ENCODE measurements at regions not wholly inside any gene's neighbourhood (a gene's known extent, or its start where the extent isn't known, plus 50 kb on each side); places are given as distances from the start of the nearest gene placed in this dataset.
"Not testable (repeated sequence)": the region's sequence is repeated elsewhere in the genome, so short reads cannot be mapped to it uniquely, and the experiment has no call there.

DNA sequence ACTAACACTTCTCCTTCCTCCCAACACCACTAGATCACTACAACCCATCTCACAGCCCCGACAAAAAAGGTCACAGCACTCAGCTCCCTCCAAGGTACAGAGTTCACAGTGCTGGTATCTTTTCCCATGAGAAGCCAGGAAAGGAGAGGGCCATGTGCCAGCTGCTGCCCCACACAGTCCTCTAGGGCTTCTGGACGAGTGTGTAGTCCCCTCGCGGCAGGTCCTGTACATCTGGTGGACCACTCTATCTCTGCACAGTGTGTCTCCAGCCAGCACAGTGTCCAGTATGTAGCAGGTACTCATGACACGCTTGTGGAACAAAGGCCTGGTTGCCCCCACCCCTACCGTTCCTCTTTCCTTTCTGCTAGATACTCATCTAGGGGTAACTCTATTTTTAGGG lies 134.4 kb upstream of the FOXN3 start:
- Mint-ChIP-seq H3K27ac (no peak overlapping the region), H3K27me3 (no peaks in the 10 kb centered on the region), H3K9me3 (no peaks in the 10 kb centered on the region), H3K36me3 (ENCODE audit: low read depth) (peaks cover 19% of the 10 kb centered on the region), H3K4me1 (peaks cover 19% of the 10 kb centered on the region), H3K4me3 (no peak overlapping the region)
- ChIA-PET POLR2A (no interaction called here), CTCF (interaction anchor here (1.2 kb wide), 1 partner anchor 216 kb away, joined by 3 read pairs; no protein-coding TSS in a partner anchor)
- DNase-seq = no peak

DNA sequence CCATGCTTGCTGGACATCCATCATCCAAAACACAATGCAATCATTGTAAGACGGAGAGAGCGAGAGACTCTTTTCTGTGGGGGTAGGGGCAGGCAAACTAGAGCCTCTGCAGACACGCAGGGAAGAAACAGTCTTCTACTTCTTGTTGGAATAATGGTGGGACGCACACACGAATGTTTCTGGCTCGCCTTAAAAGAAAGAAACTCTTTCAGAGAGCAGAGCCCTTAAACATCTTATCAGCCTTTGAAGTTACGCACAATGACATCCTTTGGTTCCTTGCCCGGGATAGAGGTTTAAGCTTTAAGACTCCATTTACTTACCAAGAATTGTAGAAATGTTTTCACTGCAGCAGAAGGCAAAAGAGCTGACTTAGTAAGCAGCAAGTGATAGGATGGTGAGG lies 133.8 kb upstream of the FOXN3 start:
- no peak for DNase-seq
- no peak overlapping the region for H3K4me3 Mint-ChIP-seq
- CTCF ChIA-PET = interaction anchor here (1.2 kb wide), 1 partner anchor 217 kb away, joined by 3 read pairs; no protein-coding TSS in a partner anchor
- POLR2A ChIA-PET = no interaction called here
- peaks cover 17% of the 10 kb centered on the region for H3K36me3 Mint-ChIP-seq (ENCODE audit: low read depth)
- no peaks in the 10 kb centered on the region for H3K27me3 Mint-ChIP-seq
- H3K27ac Mint-ChIP-seq = no peak overlapping the region
- no peaks in the 10 kb centered on the region for H3K9me3 Mint-ChIP-seq
- H3K4me1 Mint-ChIP-seq = peaks cover 19% of the 10 kb centered on the region

DNA sequence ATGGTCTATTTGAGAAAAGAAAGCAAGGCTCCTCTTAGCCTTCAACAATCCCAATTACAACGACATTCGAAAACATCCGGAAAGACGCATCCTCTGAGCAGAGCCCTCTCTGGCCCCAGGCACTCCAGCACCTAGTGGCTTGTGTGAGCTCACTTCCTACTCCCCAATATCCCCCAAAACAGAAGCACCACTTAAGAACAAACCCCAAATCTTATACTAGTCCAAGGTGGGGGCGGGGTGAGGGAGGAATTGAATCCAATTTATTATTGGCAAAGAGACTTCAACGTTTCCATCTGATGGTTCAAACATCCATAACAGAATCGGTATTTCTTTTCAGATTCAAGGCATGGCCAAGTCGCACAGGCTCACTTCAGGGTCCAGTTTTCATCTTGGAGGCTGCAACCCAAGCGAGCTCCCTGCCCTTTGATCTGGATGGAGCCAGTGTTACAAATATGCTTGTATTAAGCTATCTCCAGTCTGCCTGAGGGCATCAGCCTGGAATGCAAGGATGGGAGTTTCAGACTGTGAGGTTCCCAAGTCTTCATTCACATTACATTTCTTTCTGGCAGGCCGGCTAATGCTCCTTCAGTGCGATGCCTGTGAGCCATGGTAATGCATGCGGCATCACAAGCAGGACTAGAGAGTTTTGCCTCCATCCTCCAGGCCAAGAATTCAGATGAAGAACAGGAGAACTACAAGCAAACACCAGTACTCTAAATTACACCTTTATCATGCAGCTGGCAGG lies 132.5 kb upstream of the FOXN3 start:
- DNase-seq = no peak
- Mint-ChIP-seq H3K27me3 (no peaks in the 10 kb centered on the region), H3K9me3 (no peaks in the 10 kb centered on the region), H3K4me3 (no peak overlapping the region), H3K4me1 (peaks cover 16% of the 10 kb centered on the region), H3K27ac (no peak overlapping the region), H3K36me3 (ENCODE audit: low read depth) (peaks cover 18% of the 10 kb centered on the region)
- ChIA-PET POLR2A (no interaction called here), CTCF (no interaction called here)

DNA sequence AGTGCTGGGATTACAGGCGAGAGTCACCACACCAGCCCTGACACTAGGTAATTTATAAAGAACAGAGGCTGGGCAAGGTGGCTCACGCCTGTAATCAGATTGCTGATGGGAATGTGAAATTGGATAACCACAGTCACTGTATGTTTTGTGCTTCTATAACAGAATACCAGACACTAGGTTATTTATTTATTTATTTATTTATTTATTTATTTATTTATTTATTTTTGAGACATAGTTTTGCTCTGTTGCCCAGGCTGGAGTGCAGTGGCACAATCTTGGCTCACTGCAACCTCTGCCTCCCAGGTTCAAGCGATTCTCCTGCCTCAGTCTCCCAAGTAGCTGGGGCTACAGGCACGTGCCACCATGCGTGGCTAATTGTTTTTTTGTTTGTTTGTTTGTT lies 130.0 kb upstream of the FOXN3 start:
- H3K36me3 Mint-ChIP-seq (ENCODE audit: low read depth) = peaks cover 17% of the 10 kb centered on the region
- H3K9me3 Mint-ChIP-seq, POLR2A ChIA-PET, H3K4me3 Mint-ChIP-seq, DNase-seq, CTCF ChIA-PET, H3K27me3 Mint-ChIP-seq, H3K27ac Mint-ChIP-seq: not testable (repeated sequence)
- peaks cover 23% of the 10 kb centered on the region for H3K4me1 Mint-ChIP-seq

DNA sequence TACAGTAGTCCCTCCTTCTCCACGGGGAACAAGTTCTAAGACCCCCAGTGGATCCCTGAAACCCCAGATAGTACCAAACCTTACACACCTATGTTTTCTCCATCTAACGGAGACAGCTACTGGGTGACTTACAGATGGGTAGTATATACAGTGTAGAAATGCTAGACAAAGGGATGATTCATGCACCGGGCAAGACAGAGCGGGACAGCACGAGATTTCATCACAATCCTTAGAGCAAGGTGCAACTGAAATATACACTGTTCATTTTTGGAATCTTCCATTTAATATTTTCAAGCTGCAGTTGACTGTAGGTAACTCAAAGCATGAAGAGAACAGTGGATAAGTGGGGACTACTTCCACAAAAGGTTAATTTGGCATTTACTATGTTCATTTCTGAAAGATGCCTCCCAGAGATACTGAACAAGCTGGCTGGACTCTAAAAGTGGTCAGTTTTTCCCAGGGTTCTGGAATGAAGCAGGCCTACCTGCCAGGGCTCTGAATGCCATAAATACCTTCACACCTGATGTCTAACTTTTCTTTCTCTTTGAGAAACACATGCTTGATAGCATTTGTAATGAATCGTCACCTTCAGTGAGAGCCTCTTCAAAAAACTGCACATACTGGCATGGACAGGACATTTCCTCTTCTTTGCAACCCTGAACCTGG lies 127.7 kb upstream of the FOXN3 start:
- Mint-ChIP-seq H3K27ac (no peak overlapping the region), H3K36me3 (ENCODE audit: low read depth) (peaks cover 22% of the 10 kb centered on the region), H3K9me3 (no peaks in the 10 kb centered on the region), H3K27me3 (no peaks in the 10 kb centered on the region), H3K4me3 (no peak overlapping the region), H3K4me1 (peaks cover 25% of the 10 kb centered on the region)
- ChIA-PET POLR2A (no interaction called here), CTCF (interaction anchor here (1.6 kb wide), 1 partner anchor 13 kb away, joined by 5 read pairs; no protein-coding TSS in a partner anchor)
- DNase-seq = no peak

DNA sequence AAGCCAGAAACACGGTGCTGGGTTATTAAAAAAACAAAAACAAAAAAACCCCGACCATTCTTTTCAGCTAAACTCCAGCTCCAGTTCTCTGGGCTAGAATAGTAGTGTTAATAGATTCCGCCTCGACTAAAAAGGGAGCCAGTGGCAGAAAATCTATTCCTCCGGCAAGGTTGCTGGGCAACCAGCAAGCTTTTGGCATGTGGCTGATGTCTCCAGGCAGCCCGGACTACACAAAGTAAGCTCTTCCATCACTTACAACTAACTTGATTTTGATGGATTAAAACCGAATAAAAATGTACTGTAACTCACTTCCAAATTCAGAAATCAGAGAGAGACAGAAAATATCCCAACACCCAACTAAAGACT lies 126.4 kb upstream of the FOXN3 start:
- Mint-ChIP-seq H3K9me3 (no peaks in the 10 kb centered on the region), H3K4me3 (no peak overlapping the region), H3K27ac (no peak overlapping the region), H3K36me3 (ENCODE audit: low read depth) (peaks cover 27% of the 10 kb centered on the region), H3K27me3 (no peaks in the 10 kb centered on the region), H3K4me1 (peaks cover 25% of the 10 kb centered on the region)
- POLR2A ChIA-PET = interaction anchor here (0.5 kb wide), 1 partner anchor 216 kb away, joined by 6 read pairs; no protein-coding TSS in a partner anchor
- CTCF ChIA-PET = interaction anchor here (1.2 to 1.6 kb wide), 4 partner anchors 10 to 54 kb away, joined by 3 to 5 read pairs (median 4); no protein-coding TSS in a partner anchor
- DNase-seq = no peak

DNA sequence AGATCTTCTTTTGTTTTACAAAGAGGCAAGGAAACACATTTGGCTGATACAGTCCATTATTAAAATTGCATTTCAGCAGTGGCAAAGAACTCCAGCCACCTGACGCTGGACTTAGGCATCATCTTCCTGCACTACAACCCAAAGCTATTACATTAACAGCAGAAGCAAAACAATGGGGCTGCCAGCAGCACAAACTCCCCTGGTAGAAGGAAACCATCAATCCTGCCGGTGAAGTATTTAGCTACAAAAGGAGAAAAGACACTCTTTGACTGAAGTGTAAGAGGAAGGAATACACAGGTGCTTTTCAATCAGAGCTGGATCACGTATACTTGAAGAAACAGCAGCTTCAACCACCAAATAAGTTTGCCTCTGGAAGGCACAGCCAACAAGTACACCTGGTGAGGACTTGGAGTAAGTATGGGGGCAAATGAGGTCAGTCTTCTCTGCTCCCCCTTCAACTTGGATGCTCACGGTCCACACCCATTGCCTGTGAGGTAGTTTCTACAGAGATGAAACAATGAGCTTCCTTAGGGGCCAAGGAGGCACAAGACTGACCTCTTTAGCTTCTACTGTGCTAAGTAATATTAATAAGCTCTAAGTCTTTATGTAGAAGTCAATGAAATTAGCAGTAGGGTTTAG lies 125.9 kb upstream of the FOXN3 start:
- Mint-ChIP-seq H3K9me3 (no peaks in the 10 kb centered on the region), H3K27ac (no peak overlapping the region), H3K4me1 (peaks cover 25% of the 10 kb centered on the region), H3K36me3 (ENCODE audit: low read depth) (peaks cover 27% of the 10 kb centered on the region), H3K27me3 (no peaks in the 10 kb centered on the region), H3K4me3 (no peak overlapping the region)
- ChIA-PET CTCF (interaction anchor here (1.2 to 1.6 kb wide), 4 partner anchors 10 to 53 kb away, joined by 3 to 5 read pairs (median 4); no protein-coding TSS in a partner anchor), POLR2A (interaction anchor here (0.5 kb wide), 1 partner anchor 217 kb away, joined by 6 read pairs; no protein-coding TSS in a partner anchor)
- DNase-seq = no peak

DNA sequence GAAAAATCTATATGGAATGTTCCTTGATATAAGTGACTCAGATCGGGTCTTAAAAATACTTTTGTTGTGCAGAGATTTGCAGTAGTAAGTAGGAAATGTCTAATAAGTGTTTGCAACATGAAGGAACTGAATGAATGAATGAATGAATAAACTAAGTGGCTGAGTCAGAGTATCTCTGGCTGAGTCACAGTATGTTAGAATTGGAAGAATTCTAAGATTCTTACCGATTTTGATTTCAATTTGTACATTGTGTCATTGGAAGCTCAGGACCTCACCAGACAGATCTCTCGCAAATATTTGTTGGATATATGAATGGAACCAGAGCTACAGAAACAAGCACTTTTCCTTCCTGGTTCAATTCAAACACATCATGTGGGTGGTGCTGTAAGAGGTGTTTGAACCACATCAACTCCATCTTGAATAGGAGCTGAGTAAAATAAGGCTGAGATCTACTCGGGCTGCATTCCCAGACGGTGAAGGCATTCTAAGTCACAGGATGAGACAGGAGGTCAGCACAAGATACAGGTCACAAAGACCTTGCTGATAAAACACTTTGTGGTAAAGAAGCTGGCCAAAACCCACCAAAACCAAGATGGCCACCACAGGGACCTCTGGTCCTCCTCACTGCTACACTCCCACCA lies 123.9 kb upstream of the FOXN3 start:
- H3K4me1 Mint-ChIP-seq = peaks cover 25% of the 10 kb centered on the region
- H3K27me3 Mint-ChIP-seq = no peaks in the 10 kb centered on the region
- CTCF ChIA-PET = no interaction called here
- no peaks in the 10 kb centered on the region for H3K9me3 Mint-ChIP-seq
- peaks cover 33% of the 10 kb centered on the region for H3K36me3 Mint-ChIP-seq (ENCODE audit: low read depth)
- no peak for DNase-seq
- no peak overlapping the region for H3K27ac Mint-ChIP-seq
- POLR2A ChIA-PET = no interaction called here
- no peak overlapping the region for H3K4me3 Mint-ChIP-seq

DNA sequence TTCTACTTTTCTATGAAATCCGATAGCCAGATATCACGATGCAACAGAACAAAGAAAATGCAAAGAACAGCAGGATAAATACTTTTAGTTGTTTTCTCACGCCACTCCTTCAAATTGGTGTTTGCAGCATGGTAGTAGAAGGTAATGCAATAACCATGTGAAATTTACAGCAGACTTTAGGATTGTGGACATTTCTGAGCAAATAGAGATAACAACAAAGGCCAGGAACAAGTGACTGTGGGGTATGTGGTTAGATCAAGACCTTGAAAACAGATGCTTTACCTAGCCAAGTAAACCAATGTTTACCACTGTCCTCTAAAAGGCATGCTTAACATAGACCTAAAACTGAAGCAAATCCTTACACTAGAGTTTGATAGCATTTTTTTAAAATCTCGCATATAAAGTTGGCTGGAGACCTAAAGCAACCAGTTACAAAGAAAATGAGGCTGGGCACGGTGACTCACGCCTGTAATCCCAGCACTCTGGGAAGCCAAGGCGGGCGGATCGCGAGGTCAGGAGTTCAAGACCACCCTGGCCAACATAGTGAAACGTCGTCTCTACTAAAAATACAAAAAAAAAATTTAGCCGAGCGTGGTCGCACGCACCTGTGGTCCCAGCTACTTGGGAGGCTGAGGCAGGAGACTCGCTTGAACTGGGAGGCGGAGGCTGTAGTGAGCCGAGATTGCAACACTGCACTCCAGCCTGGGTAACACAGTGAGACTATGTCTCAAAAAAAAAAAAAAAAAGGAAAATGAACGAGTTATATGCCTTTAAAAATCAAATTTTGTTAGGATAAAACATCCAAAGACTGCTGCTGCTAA lies 123.2 kb upstream of the FOXN3 start:
- no peak for DNase-seq
- Mint-ChIP-seq H3K27me3 (no peaks in the 10 kb centered on the region), H3K4me1 (peaks cover 25% of the 10 kb centered on the region), H3K27ac (no peak overlapping the region), H3K36me3 (ENCODE audit: low read depth) (peaks cover 36% of the 10 kb centered on the region), H3K9me3 (no peaks in the 10 kb centered on the region), H3K4me3 (no peak overlapping the region)
- POLR2A ChIA-PET = no interaction called here
- CTCF ChIA-PET = no interaction called here

DNA sequence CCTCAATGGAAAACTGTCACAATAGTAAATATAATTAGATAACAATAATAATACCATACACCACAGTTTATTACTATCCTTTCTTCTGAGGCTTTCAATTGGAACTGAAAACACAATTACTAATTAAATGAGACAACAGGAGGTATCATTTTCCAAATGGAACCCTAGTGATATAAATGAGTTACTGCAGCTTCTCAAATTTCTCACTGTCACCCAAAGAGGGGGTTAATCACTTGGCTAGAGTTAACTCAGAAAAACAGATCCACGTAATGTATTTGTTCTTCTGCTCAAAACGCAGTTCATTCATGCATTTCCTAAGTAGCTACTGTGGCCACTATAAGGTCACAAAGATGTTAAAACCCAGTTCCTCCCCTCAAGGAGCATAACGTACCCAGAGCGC lies 120.9 kb upstream of the FOXN3 start:
- Mint-ChIP-seq H3K27ac (no peak overlapping the region), H3K27me3 (no peaks in the 10 kb centered on the region), H3K36me3 (ENCODE audit: low read depth) (peaks cover 44% of the 10 kb centered on the region), H3K4me1 (peaks cover 20% of the 10 kb centered on the region), H3K4me3 (no peak overlapping the region), H3K9me3 (no peaks in the 10 kb centered on the region)
- ChIA-PET CTCF (no interaction called here), POLR2A (no interaction called here)
- no peak for DNase-seq

DNA sequence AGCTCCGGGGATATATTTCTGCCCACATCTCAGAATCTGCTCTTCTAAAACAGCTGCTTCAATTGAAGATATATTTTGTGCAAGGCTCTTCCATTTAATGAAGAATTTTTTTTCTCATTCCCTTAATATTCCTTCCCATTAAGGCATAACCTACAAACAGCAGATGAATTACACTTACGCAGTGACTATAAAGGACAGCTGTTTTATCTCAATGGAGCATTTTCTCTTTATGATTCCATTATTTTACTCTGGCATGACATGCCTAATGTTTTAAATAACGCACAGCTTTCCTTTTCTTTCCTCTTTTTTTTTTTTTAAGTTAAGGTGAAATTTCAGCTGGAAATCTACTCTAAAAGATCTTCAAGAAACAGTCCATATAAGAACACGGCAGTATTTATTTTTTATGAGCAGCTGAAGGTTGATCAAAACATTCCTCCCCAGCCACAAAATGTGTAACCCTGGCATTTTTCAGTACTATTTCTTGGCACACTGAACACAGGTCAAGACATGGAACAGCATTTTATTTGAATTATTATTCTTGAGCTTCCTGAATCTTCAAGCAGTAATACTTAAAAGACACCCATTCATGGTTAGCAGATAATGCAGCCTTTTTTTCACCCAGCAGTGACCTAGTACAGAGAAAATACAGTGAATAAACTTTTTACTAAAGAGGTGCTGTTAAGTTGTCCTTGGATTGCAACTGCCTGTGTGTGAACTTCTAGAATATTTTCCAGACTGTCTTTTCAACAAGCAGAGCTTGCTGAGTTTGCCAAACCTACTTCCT lies 118.1 kb upstream of the FOXN3 start:
- no peak for DNase-seq
- Mint-ChIP-seq H3K9me3 (peaks cover 3% of the 10 kb centered on the region), H3K4me1 (peaks cover 9% of the 10 kb centered on the region), H3K4me3 (no peak overlapping the region), H3K27ac (no peak overlapping the region), H3K27me3 (no peaks in the 10 kb centered on the region), H3K36me3 (ENCODE audit: low read depth) (peaks cover 39% of the 10 kb centered on the region)
- ChIA-PET POLR2A (no interaction called here), CTCF (interaction anchor here (0.5 to 0.8 kb wide), 4 partner anchors 37 to 1214 kb away, joined by 3 read pairs; no protein-coding TSS in a partner anchor)

DNA sequence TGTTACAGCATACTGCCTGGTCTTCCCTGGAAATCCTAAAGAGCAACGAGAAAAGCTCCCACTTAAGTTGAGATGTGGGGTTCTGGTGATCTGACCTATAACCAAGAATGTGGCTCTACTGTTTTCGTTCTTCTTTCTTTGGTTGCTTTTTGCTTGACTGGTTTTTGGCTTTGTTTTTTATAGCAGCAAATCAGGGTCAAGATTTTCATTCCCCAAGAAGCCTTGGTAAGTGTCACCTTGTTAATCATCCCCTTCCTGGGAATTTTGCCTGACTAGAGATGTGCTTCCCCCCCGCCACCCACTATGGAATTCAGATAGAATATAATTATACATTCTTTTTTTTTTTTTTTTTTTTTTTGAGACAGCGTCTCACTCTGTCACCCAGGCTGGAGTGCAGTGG lies 116.7 kb upstream of the FOXN3 start:
- ChIA-PET POLR2A (no interaction called here), CTCF (interaction anchor here (1.6 kb wide), 1 partner anchor 9 kb away, joined by 4 read pairs; no protein-coding TSS in a partner anchor)
- Mint-ChIP-seq H3K4me1 (peaks cover 3% of the 10 kb centered on the region), H3K4me3 (no peak overlapping the region), H3K9me3 (peaks cover 3% of the 10 kb centered on the region), H3K27ac (no peak overlapping the region), H3K27me3 (no peaks in the 10 kb centered on the region), H3K36me3 (ENCODE audit: low read depth) (peaks cover 40% of the 10 kb centered on the region)
- no peak for DNase-seq

All from activated CD4-positive, alpha-beta T cell treated with anti-CD3 and anti-CD28 coated beads, Interleukin-2, amount 10 ng/mL, durations not matched to agents 7 days and 5 days (primary cell).